NCI-H2029 treated with DMSO at 0.1 percent for 48 hours (cell line): ENCODE measurements at regions not wholly inside any gene's neighbourhood (a gene's known extent, or its start where the extent isn't known, plus 50 kb on each side); places are given as distances from the start of the nearest gene placed in this dataset.
"Not testable (repeated sequence)": the region's sequence is repeated elsewhere in the genome, so short reads cannot be mapped to it uniquely, and the experiment has no call there.

ENCODE experiments used
- DNase-seq: peaks from one replicate; lab custom pipeline; 2025; lab: John Stamatoyannopoulos, UW

- DNase-seq: no peak
Observed at GRCh38 chr3:62926494-62926893, 51.3 kb upstream of the CADPS start.

- DNase-seq: no peak
Observed at GRCh38 chr3:62928256-62928655, 53.0 kb upstream of the CADPS start.

- DNase-seq: no peak
Observed at GRCh38 chr3:62929771-62930170, 54.6 kb upstream of the CADPS start.

GRCh38 chr3:62935793-62936192 is 60.6 kb upstream of the CADPS start:
- no peak for DNase-seq

DNA sequence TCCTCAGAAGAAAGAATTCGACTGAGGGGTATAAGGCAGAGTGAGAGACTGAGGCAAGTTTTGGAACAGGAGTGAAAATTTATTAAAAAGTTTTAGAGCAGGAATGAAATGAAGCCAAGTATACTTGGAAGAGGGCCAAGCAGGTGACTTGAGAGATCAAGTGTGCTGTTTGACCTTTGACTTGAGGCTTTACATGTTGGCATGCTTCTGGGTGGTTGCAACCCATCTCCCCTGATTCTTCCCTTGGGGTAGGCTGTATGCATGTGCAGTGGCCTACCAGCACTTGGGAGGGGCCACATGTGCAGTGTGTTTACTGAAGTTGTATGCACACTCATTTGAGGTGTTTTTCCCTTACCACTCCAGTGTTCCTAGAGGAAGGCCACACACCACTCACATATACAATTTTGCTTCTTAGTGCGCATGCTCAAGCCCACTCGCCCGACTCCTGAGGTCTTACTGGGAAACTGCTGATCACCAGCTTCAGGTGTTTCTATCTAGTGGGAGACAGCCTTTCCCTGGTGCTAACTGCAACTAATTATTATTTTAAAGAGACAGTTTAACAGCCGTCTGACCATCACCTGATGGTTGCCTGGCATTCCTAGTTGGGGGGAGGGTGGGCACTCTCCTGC is 61.5 kb upstream of the CADPS start:
- no peak for DNase-seq

DNA sequence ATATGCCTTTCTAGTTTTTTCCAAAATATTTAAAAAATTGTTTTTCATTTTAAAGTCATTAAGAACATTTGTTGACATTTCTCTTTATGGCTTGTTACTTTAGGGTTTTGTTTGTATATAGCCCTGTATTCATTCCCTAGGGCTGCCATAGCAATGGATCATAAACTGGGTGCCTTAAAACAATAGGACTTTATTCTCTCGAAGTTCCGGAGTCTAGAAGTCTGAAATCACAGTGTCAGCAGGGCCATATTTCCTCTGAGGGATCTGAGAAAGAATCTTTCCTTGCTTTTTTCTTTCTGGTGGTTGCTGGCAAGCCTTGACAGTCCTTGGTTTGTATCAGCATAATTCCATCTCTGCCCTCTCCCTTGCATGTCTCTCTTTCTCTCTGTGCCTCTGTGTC is 63.4 kb upstream of the CADPS start:
- DNase-seq: no peak

DNA sequence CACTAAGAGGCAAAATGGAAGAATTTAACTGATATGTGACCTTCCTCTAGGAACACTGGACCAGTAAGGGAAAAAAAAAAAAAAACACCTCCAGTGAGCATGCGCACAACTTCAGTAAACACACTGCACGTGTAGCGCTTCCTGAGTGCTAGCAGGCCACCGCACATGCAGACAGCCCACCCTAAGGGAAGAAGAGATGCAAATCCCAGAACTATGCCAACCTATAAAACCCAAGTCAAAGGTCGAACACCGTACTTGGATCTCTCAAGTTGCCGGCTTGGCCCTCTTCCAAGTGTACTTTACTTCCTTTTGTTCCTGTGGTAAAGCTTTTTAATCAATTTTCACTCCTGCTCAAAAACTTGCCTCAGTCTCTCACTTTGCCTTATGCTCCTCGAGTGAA is 64.5 kb upstream of the CADPS start:
- DNase-seq: no peak

GRCh38 chr3:62940771-62941563 is 65.8 kb upstream of the CADPS start:
- no peak for DNase-seq

DNA sequence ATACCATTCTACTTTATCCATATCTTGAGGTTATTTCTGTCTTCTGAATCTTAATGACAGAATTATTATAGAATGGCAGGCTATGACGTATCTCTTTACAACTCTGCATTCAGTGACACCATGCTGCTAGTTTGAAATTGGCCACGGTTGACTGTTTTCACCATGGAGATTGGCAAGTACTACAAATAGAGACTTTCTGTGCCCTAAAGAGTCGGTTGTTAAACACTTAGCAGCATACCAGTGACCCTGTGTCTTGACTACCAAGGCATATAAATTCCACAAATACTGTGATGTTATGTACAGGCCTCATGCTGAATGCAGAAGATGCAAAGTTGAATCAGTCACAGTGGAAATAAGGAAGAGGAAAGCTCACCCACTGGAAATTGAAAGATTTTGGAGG is 67.0 kb upstream of the CADPS start:
- no peak for DNase-seq

DNA sequence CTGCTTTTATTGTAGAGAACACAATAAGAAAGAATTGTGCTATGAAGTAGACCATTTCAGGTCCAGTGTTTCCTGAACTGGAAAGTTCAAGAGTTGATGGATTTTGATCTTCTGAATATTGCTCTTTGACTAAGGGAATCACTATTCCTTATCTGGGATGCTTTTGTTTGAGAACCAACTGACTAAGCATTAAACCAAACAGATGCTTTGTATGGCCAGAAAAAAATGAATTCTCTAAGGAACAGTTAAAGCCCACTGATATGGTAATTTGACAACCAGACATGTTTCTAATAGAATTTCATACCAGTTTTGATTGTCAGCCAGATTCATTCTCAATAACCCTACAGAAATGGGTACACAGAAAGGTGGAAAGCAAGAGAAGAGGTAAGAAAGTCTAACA is 67.5 kb upstream of the CADPS start:
- DNase-seq: no peak

- no peak for DNase-seq
Observed at GRCh38 chr3:62948921-62949320, 73.7 kb upstream of the CADPS start.

- DNase-seq: no peak
Observed at GRCh38 chr3:62950210-62950609, 75.0 kb upstream of the CADPS start.

DNA sequence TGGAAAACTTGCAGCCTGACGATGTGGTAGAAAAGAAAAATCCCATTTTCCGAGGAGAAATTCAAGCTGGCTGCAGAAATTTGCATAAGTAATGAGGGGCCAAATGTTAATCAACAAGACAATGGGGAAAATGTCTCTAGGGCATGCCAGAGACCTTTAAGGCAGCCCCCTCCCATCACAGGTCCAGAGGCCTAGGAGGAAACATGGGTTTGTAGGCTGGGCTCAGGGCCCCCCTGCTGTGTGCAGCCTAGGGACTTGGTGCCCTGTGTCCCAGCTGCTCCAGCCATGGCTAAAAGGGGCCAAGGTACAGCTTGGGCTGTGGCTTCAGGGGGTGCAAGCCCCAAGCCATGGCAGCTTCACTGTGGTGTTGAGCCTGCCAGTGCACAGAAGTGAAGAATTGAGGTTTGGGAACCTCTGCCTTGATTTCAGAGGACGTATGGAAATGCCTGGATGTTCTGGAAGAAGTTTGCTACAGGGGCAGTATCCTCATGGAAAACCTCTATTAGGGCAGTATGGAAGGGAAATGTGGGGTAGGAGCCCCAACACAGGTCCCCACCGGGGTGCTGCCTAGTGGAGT is 75.9 kb upstream of the CADPS start:
- DNase-seq: no peak

- DNase-seq: not testable (repeated sequence)
Observed at GRCh38 chr3:62951880-62952279, 76.7 kb upstream of the CADPS start.

DNA sequence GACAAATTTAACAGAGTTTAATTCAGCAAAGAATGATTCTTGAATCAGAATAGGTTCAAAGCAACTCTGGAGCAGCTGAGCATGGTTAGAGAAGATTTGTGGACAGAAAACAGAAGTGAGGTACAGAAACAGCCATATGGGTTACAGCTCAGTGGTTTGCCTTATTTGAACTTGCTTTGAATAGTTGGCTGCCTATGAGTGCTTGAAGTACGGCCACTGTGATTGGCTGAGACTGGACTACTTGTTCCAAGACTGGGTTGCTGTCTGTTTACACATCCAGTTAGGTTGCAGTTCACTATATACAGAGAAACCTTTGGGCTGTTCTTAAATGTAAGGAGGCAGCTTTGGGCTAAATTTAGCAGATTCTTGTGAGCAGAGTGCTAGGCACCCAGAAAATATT is 79.4 kb upstream of the CADPS start:
- DNase-seq: peak; percentile 8

GRCh38 chr3:62955126-62955525 is 79.9 kb upstream of the CADPS start:
- DNase-seq: no peak

- DNase-seq: no peak
Observed at GRCh38 chr3:62956411-62956810, 81.2 kb upstream of the CADPS start.

DNA sequence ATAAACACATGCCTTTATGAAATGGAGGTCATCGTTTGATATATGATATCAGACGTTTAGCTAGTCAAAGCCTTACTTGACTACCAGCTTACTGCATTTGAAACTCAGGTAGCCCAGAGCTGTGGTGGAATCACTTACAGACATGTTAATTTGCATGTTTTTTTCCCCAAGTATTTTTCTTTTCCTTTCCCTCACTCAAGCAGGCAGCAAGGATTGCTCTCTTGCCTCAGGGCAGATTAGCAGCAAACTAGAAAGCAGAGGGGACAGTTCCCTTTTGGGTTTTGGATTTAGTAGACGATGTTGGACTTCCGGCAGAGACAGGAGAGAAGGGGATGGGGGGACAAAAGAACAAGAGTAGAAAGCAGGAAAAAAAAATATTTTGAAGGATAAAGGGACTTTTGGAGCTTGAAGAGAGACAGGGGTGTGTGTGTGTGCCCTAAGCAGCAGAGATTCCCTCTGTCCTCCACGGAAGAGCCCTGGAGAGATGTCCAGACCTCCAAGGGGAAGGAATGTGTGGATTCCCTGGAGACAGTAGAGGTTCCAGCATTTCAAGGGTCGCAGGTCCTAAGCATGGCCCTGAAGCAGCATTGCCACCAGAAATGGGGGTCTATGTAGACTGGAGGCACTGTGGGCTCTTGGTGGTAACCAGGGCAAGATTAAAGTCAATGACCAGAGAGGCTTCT is 86.8 kb upstream of the CADPS start:
- no peak for DNase-seq

- no peak for DNase-seq
Observed at GRCh38 chr3:62962714-62963113, 87.5 kb upstream of the CADPS start.

GRCh38 chr3:62965311-62965710 is 90.1 kb upstream of the CADPS start:
- DNase-seq: no peak

- DNase-seq: no peak
Observed at GRCh38 chr3:62968128-62968527, 92.9 kb upstream of the CADPS start.

DNA sequence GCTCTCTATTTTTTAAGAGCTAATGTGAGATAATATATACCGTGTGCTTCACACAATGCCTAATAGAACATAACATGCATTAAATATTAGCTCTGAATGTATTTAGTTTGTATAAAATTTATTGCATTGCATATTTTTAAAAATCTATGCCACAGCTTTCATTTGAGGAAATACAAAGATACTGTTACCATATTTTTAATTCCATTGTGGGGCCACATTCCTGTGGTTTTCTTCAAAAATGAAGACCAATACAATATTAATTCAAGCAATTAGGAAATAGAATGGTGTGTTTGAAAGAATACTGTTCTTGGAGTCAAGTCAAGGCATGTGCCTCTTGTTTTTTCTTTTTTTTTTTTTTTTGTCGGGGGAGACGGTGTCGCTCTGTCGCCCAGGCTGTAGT is 95.4 kb upstream of the CADPS start:
- no peak for DNase-seq

DNA sequence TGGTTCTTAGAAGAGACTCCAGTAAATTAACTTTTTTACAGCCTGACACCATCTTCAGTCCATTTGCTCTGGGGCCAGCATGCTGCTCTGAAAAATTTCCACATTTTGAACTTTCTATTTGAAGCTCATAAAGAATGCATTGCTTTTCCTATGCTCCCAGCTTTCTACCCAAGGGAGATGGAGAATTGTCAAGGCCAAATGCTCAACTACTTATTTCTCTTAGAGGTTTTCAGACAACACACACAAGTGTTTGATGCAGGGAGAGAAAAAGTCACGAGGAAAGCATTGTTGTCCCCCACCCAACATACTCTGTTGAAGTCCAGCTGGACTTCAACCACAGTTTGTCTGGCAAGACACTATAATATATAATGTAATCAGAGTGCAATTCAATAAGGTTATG is 100.3 kb upstream of the CADPS start:
- no peak for DNase-seq
